ENCODE measurements at regions not wholly inside any gene's neighbourhood (a gene's known extent, or its start where the extent isn't known, plus 50 kb on each side); places are given as distances from the start of the nearest gene placed in this dataset.

GRCh38 chr12:102344691-102345090 lies 135.7 kb downstream of the IGF1 start:
- H3K27me3 ChIP-seq (ENCODE audit: low read depth, low read length), result no peaks in the 10 kb centered on the region
- no peak for TF ChIP-seq EZH2phosphoT487 (IDR thresholded peaks at IDR 0.05; ENCODE audit: low read depth)
- no peak for TF ChIP-seq CTCF (IDR thresholded peaks at IDR 0.05; ENCODE audit: low read depth, low read length)
- H4K20me1 ChIP-seq (ENCODE audit: insufficient read depth, low read length), result no peaks in the 10 kb centered on the region
- no peak overlapping the region for H3K27ac ChIP-seq (ENCODE audit: low read length)
- no peak overlapping the region for H2AFZ ChIP-seq (ENCODE audit: low read depth, low read length)
- peaks cover 4% of the 10 kb centered on the region; the same call in 1 of the 2 replicates for H3K9me3 ChIP-seq (ENCODE audit: insufficient read depth, low read length)
- H3K4me3 ChIP-seq (ENCODE audit: low read length), result no peak overlapping the region
- no peaks in the 10 kb centered on the region for H3K36me3 ChIP-seq (replicated peaks; ENCODE audit: low read depth, low read length)
- H3K9ac ChIP-seq (ENCODE audit: low read length), result no peak overlapping the region
- no peaks in the 10 kb centered on the region for H3K79me2 ChIP-seq (ENCODE audit: low read length)
- H3K4me1 ChIP-seq (ENCODE audit: low read length), result peaks cover 5% of the 10 kb centered on the region
- no peak overlapping the region for H3K4me2 ChIP-seq (ENCODE audit: low read length)

GRCh38 chr12:102343361-102344121 lies 136.8 kb downstream of the IGF1 start:
- H3K79me2 ChIP-seq (ENCODE audit: low read length), result no peaks in the 10 kb centered on the region
- no peak overlapping the region for H3K4me2 ChIP-seq (ENCODE audit: low read length)
- no peak overlapping the region for H3K27ac ChIP-seq (ENCODE audit: low read length)
- TF ChIP-seq EZH2phosphoT487 (IDR thresholded peaks at IDR 0.05; ENCODE audit: low read depth) (no peak), CTCF (IDR thresholded peaks at IDR 0.05; ENCODE audit: low read depth, low read length) (no peak)
- peaks cover 4% of the 10 kb centered on the region; the same call in 1 of the 2 replicates for H3K9me3 ChIP-seq (ENCODE audit: insufficient read depth, low read length)
- no peaks in the 10 kb centered on the region for H3K27me3 ChIP-seq (ENCODE audit: low read depth, low read length)
- H3K4me1 ChIP-seq (ENCODE audit: low read length), result peaks cover 2% of the 10 kb centered on the region
- no peak overlapping the region for H2AFZ ChIP-seq (ENCODE audit: low read depth, low read length)
- no peak overlapping the region for H3K9ac ChIP-seq (ENCODE audit: low read length)
- no peak overlapping the region for H3K4me3 ChIP-seq (ENCODE audit: low read length)
- no peaks in the 10 kb centered on the region for H4K20me1 ChIP-seq (ENCODE audit: insufficient read depth, low read length)
- H3K36me3 ChIP-seq (replicated peaks; ENCODE audit: low read depth, low read length), result no peaks in the 10 kb centered on the region

- H3K79me2 ChIP-seq (ENCODE audit: low read length), result no peaks in the 10 kb centered on the region
- H3K4me1 ChIP-seq (ENCODE audit: low read length), result no peaks in the 10 kb centered on the region
- TF ChIP-seq EZH2phosphoT487 (IDR thresholded peaks at IDR 0.05; ENCODE audit: low read depth) (no peak), CTCF (IDR thresholded peaks at IDR 0.05; ENCODE audit: low read depth, low read length) (no peak)
- H3K27me3 ChIP-seq (ENCODE audit: low read depth, low read length), result no peaks in the 10 kb centered on the region
- H3K4me3 ChIP-seq (ENCODE audit: low read length), result no peak overlapping the region
- H3K27ac ChIP-seq (ENCODE audit: low read length), result no peak overlapping the region
- peaks cover 4% of the 10 kb centered on the region; the same call in 1 of the 2 replicates for H3K9me3 ChIP-seq (ENCODE audit: insufficient read depth, low read length)
- no peaks in the 10 kb centered on the region for H3K36me3 ChIP-seq (replicated peaks; ENCODE audit: low read depth, low read length)
- no peak overlapping the region for H3K4me2 ChIP-seq (ENCODE audit: low read length)
- no peak overlapping the region for H2AFZ ChIP-seq (ENCODE audit: low read depth, low read length)
- no peaks in the 10 kb centered on the region for H4K20me1 ChIP-seq (ENCODE audit: insufficient read depth, low read length)
- H3K9ac ChIP-seq (ENCODE audit: low read length), result no peak overlapping the region
Observed at GRCh38 chr12:102342281-102343006, 137.9 kb downstream of the IGF1 start.

- TF ChIP-seq EZH2phosphoT487 (IDR thresholded peaks at IDR 0.05; ENCODE audit: low read depth) (no peak), CTCF (IDR thresholded peaks at IDR 0.05; ENCODE audit: low read depth, low read length) (no peak)
- H3K4me2 ChIP-seq (ENCODE audit: low read length), result no peak overlapping the region
- no peaks in the 10 kb centered on the region for H3K79me2 ChIP-seq (ENCODE audit: low read length)
- H3K36me3 ChIP-seq (replicated peaks; ENCODE audit: low read depth, low read length), result no peaks in the 10 kb centered on the region
- no peak overlapping the region for H3K4me3 ChIP-seq (ENCODE audit: low read length)
- H3K27ac ChIP-seq (ENCODE audit: low read length), result no peak overlapping the region
- H3K9ac ChIP-seq (ENCODE audit: low read length), result no peak overlapping the region
- H2AFZ ChIP-seq (ENCODE audit: low read depth, low read length), result no peak overlapping the region
- H3K4me1 ChIP-seq (ENCODE audit: low read length), result no peaks in the 10 kb centered on the region
- H4K20me1 ChIP-seq (ENCODE audit: insufficient read depth, low read length), result no peaks in the 10 kb centered on the region
- H3K27me3 ChIP-seq (ENCODE audit: low read depth, low read length), result no peaks in the 10 kb centered on the region
- 0 out of 2 replicates have a peak, but pooled peaks cover 4% of the 10 kb centered on the region for H3K9me3 ChIP-seq (ENCODE audit: insufficient read depth, low read length)
Observed at GRCh38 chr12:102334765-102335164, 137.1 kb upstream of the PMCH start.
